HCT116 (cell line): ENCODE measurements at regions not wholly inside any gene's neighbourhood (a gene's known extent, or its start where the extent isn't known, plus 50 kb on each side); places are given as distances from the start of the nearest gene placed in this dataset.

Experiments used
- ATAC-seq: fragments of 200-7000 bp; cut with Tn5 transposase; 2 replicates; pipeline ENCODE4 v1.9.1; 2020; ENCODE audit warnings: mild to moderate bottlenecking, moderate library complexity
- BruUV-seq: library from RNA; stranded (reverse); fragments of 400-500 nt; replicated peaks from 2 replicates; lab custom pipeline; 2021; lab: Mats Ljungman, UMichigan
- CTCF ChIA-PET: fragments of 300-600 bp; sonication (Branson Sonifier 250); formaldehyde crosslinking; loops from one replicate; lab custom pipeline; 2021; ENCODE audit warnings: antibody characterized with exemption; lab: Charles Lee
- POLR2A ChIA-PET: fragments of 300-600, 350-600 bp; sonication (Branson Sonifier 250); formaldehyde crosslinking; loops from one replicate; lab custom pipeline; 2021; ENCODE audit warnings: antibody characterized with exemption; lab: Charles Lee
- RAD21 ChIA-PET, 2 experiments: fragments of 300-600 bp; sonication (Branson Sonifier 250); formaldehyde crosslinking; loops; one replicate each; lab custom pipeline; 2023; ENCODE audit warnings: low total read pairs in 2 of 2; ENCODE audit not compliant: uncharacterized antibody in 2 of 2, unreplicated experiment in 2 of 2, low non-redundant PET in 1 of 2; lab: Charles Lee
- DNase-seq: peaks from one replicate; pipeline ENCODE4 v3.0.0-alpha.2; 2010; ENCODE audit warnings: low read depth, low spot score
- H2AFZ ChIP-seq: fragments of 200-600 bp; shearing (Covaris generic), sonication (generic); 2 replicates; pipeline ENCODE4 v1.6.1; 2017; ENCODE audit warnings: low read depth, mixed run types, mixed read lengths, antibody characterized with exemption, low read length; ENCODE audit not compliant: poor library complexity, severe bottlenecking
- H3K27ac ChIP-seq: 2 replicates; pipeline ENCODE4 v1.5.1; 2012; ENCODE audit warnings: low read depth, low read length
- H3K27me3 ChIP-seq: fragments of 200-600 bp; sonication (generic); 2 replicates; pipeline ENCODE4 v1.6.1; 2016; ENCODE audit warnings: mixed run types, low read length, mixed read lengths; ENCODE audit not compliant: insufficient read depth
- H3K36me3 ChIP-seq, 2 experiments: fragments of 200-500 bp in 1 of 2; fragments of 200-600 bp in 1 of 2; sonication (Bioruptor generic) in 1 of 2; sonication (generic) in 1 of 2; 2 replicates each; pipeline versions ENCODE4 v1.5.1 to v1.6.1; 2014 to 2016; ENCODE audit warnings: low read length in 2 of 2, inconsistent platforms in 1 of 2, mixed read lengths in 1 of 2, mixed run types in 1 of 2; ENCODE audit not compliant: insufficient read depth in 2 of 2, control insufficient read depth in 1 of 2
- H3K4me1 ChIP-seq, 2 experiments: fragments of 200-600 bp in 1 of 2; sonication (generic) in 1 of 2; 2 replicates each; pipeline versions ENCODE4 v1.5.1 to v1.6.1; 2012 to 2017; ENCODE audit warnings: low read length in 2 of 2, inconsistent platforms in 1 of 2, mild to moderate bottlenecking in 1 of 2, mixed read lengths in 1 of 2, mixed run types in 1 of 2, moderate library complexity in 1 of 2; ENCODE audit not compliant: insufficient read depth in 2 of 2, control insufficient read depth in 1 of 2
- H3K4me2 ChIP-seq: fragments of 200-600 bp; sonication (generic); 2 replicates; pipeline ENCODE4 v1.6.1; 2017; ENCODE audit warnings: mixed run types, low read length, mixed read lengths
- H3K4me3 ChIP-seq, 2 experiments: fragments of 200-600 bp in 1 of 2; sonication (generic) in 1 of 2; replicated peaks in 1 of 2; 2 replicates each; pipeline ENCODE4 v1.5.1; 2011 to 2016; ENCODE audit warnings: low read length in 2 of 2, control low read depth in 1 of 2, low read depth in 1 of 2, mild to moderate bottlenecking in 1 of 2, mixed read lengths in 1 of 2, mixed run types in 1 of 2
- H3K79me2 ChIP-seq: fragments of 200-600 bp; sonication (generic); 2 replicates; pipeline ENCODE4 v1.6.1; 2017; ENCODE audit warnings: mild to moderate bottlenecking, mixed run types, low read length, moderate library complexity, mixed read lengths; ENCODE audit not compliant: insufficient read depth
- H3K9ac ChIP-seq: fragments of 200-600 bp; sonication (generic); 2 replicates; pipeline ENCODE4 v1.6.1; 2016; ENCODE audit warnings: low read length, mixed read lengths
- H3K9me2 ChIP-seq: fragments of 200-600 bp; sonication (generic), shearing (Covaris generic); 2 replicates; pipeline ENCODE4 v1.6.1; 2017; ENCODE audit warnings: mixed run types, mild to moderate bottlenecking, moderate library complexity; ENCODE audit not compliant: insufficient read depth
- H3K9me3 ChIP-seq, 2 experiments: fragments of 200-500 bp in 1 of 2; fragments of 200-600 bp in 1 of 2; sonication (Bioruptor generic) in 1 of 2; sonication (generic) in 1 of 2; 2 replicates each; pipeline ENCODE4 v1.6.1; 2014 to 2017; ENCODE audit warnings: low read length in 2 of 2, mixed read lengths in 2 of 2, inconsistent platforms in 1 of 2, low read depth in 1 of 2, mild to moderate bottlenecking in 1 of 2, mixed run types in 1 of 2, moderate library complexity in 1 of 2; ENCODE audit not compliant: control insufficient read depth in 1 of 2, insufficient read depth in 1 of 2
- H4K20me1 ChIP-seq: fragments of 200-600 bp; sonication (generic), shearing (Covaris generic); 2 replicates; pipeline ENCODE4 v1.6.1; 2017; ENCODE audit warnings: mixed run types, mild to moderate bottlenecking, moderate library complexity; ENCODE audit not compliant: insufficient read depth
- CBX3 ChIP-seq: IDR thresholded peaks from 2 replicates; pipeline ENCODE4 v1.6.1; 2012; ENCODE audit warnings: low read depth
- CEBPB ChIP-seq: IDR thresholded peaks from 2 replicates; pipeline ENCODE4 v1.6.1; 2012; ENCODE audit warnings: low read depth
- EGR1 ChIP-seq: IDR thresholded peaks from 2 replicates; pipeline ENCODE4 v1.6.1; 2012; ENCODE audit warnings: low read depth
- ELF1 ChIP-seq: IDR thresholded peaks from 2 replicates; pipeline ENCODE4 v1.6.1; 2012; ENCODE audit warnings: low read depth, borderline replicate concordance
- EZH2 ChIP-seq: fragments of 200-600 bp; sonication (generic); IDR thresholded peaks from 2 replicates; pipeline ENCODE4 v1.6.1; 2017; ENCODE audit warnings: antibody characterized with exemption, mixed run types
- JUND ChIP-seq: IDR thresholded peaks from 2 replicates; pipeline ENCODE4 v1.6.1; 2012
- POLR2AphosphoS5 ChIP-seq: IDR thresholded peaks from 2 replicates; pipeline ENCODE4 v1.6.1; 2011; ENCODE audit warnings: mild to moderate bottlenecking, low read depth, low read length, moderate library complexity
- SIN3A ChIP-seq: IDR thresholded peaks from 2 replicates; pipeline ENCODE4 v1.6.1; 2012; ENCODE audit warnings: low read depth
- SP1 ChIP-seq: IDR thresholded peaks from 2 replicates; pipeline ENCODE4 v1.6.1; 2012; ENCODE audit warnings: low read depth
- SRF ChIP-seq: IDR thresholded peaks from 2 replicates; pipeline ENCODE4 v1.6.1; 2012; ENCODE audit warnings: low read depth
- ZNF274 ChIP-seq: fragments of 200-500 bp; sonication (Bioruptor generic); IDR thresholded peaks from 2 replicates; pipeline ENCODE4 v1.6.1; 2014; ENCODE audit warnings: mild to moderate bottlenecking, low read depth, low read length, inconsistent platforms
- intact Hi-C: fragments of 100-400 bp; cut with micrococcal nuclease; formaldehyde crosslinking; loops from 2 replicates; pipeline ENCODE4 v1.10.0; 2022
- TF ChIP-seq, protein P1 (sequence below), 3 experiments: fragments of 200-600 bp in 1 of 3; sonication (generic) in 1 of 3; IDR thresholded peaks in 2 of 3; conservative IDR thresholded peaks in 1 of 3; 2 replicates each; pipeline ENCODE4 v1.5.1; 2012 to 2017; ENCODE audit warnings: low read depth in 2 of 3, low read length in 2 of 3, antibody characterized with exemption in 1 of 3, borderline replicate concordance in 1 of 3, control low read depth in 1 of 3, mild to moderate bottlenecking in 1 of 3, mixed read lengths in 1 of 3, mixed run types in 1 of 3, moderate library complexity in 1 of 3; ENCODE audit not compliant: insufficient read depth in 1 of 3
- TF ChIP-seq, protein P2 (sequence below): IDR thresholded peaks from 2 replicates; pipeline ENCODE4 v1.6.1; 2011; ENCODE audit warnings: mild to moderate bottlenecking, low read length, moderate library complexity; ENCODE audit not compliant: insufficient replicate concordance; ENCODE audit errors: extremely low read depth
- TF ChIP-seq, protein P3 (sequence below): IDR thresholded peaks from 2 replicates; pipeline ENCODE4 v1.6.1; 2012

DNA sequence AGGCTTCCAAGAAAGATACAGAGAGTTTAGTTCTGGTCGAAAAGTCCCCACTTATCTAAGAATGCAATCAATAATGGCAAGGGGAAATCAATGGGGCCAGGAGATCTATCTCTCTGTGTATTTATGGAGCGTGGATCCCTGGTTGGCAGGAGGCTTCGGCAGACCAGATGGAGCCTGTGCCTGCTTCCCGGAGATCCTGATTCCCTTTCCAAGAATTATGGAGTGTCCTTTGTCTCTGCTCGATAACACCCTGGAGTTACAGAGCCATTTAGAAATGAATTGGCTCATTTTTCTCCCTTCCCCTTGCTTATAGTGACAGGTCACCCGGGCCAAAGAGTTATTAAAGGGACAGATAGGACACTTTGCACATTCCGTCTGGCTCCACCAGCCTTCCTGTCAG, 92.4 kb downstream of the ISX start (continued):
- TF ChIP-seq, protein P1, sequence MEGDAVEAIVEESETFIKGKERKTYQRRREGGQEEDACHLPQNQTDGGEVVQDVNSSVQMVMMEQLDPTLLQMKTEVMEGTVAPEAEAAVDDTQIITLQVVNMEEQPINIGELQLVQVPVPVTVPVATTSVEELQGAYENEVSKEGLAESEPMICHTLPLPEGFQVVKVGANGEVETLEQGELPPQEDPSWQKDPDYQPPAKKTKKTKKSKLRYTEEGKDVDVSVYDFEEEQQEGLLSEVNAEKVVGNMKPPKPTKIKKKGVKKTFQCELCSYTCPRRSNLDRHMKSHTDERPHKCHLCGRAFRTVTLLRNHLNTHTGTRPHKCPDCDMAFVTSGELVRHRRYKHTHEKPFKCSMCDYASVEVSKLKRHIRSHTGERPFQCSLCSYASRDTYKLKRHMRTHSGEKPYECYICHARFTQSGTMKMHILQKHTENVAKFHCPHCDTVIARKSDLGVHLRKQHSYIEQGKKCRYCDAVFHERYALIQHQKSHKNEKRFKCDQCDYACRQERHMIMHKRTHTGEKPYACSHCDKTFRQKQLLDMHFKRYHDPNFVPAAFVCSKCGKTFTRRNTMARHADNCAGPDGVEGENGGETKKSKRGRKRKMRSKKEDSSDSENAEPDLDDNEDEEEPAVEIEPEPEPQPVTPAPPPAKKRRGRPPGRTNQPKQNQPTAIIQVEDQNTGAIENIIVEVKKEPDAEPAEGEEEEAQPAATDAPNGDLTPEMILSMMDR (IDR thresholded peaks at IDR 0.05 in 2 of 3, conservative IDR thresholded peaks at IDR 0.05 in 1 of 3; ENCODE audit: borderline replicate concordance in 1 of 3, insufficient read depth in 1 of 3, low read depth in 2 of 3, low read length in 2 of 3): no peak
- TF ChIP-seq SIN3A: no peak
- TF ChIP-seq, protein P2, sequence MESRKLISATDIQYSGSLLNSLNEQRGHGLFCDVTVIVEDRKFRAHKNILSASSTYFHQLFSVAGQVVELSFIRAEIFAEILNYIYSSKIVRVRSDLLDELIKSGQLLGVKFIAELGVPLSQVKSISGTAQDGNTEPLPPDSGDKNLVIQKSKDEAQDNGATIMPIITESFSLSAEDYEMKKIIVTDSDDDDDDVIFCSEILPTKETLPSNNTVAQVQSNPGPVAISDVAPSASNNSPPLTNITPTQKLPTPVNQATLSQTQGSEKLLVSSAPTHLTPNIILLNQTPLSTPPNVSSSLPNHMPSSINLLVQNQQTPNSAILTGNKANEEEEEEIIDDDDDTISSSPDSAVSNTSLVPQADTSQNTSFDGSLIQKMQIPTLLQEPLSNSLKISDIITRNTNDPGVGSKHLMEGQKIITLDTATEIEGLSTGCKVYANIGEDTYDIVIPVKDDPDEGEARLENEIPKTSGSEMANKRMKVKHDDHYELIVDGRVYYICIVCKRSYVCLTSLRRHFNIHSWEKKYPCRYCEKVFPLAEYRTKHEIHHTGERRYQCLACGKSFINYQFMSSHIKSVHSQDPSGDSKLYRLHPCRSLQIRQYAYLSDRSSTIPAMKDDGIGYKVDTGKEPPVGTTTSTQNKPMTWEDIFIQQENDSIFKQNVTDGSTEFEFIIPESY: no peak

DNA sequence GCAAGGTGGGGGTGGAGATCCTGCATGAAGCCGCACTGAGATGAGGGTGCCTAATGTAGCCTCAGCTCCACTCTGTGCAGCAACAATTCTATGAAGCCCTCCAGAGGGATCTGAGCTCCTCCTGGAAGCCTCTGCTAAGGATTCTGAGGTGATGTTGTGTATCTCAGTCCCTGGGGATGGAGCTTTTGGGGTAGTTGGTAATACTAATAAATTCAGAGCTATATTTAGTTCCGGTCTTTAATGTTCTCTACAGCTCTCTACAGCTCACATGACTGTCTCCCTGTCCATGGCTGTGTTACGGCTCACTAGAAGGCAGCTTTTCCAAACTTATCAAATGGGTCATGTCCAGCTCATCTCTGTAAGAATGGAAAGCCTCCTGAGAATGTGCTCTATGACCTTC, 93.4 kb downstream of the ISX start:
- Histone ChIP-seq H3K36me3 (no peaks in the 10 kb centered on the region), H3K27me3 (no peaks in the 10 kb centered on the region), H3K9ac (no peak overlapping the region), H3K79me2 (no peaks in the 10 kb centered on the region), H3K4me1 (peaks cover 3 to 17% of the 10 kb centered on the region in 2 experiments; a peak in 3 of 4 replicates), H3K27ac (no peak overlapping the region), H3K4me2 (no peak overlapping the region), H2AFZ (no peak overlapping the region), H3K9me3 (no peaks in the 10 kb centered on the region), H3K9me2 (no peaks in the 10 kb centered on the region)
- ChIA-PET POLR2A (no interaction called here), CTCF (interaction anchor here (1.7 kb wide), 1 partner anchor 9 kb away, joined by 10 read pairs; no protein-coding TSS in a partner anchor)
- DNase-seq: no peak
- no TSS peak for BruUV-seq
- ATAC-seq: no peak
- intact Hi-C loops: loop anchor here (10.0 kb wide), 2 partner anchors 215 to 1235 kb away; partner anchors contain the start of gene LARGE1
- TF ChIP-seq, protein P3, sequence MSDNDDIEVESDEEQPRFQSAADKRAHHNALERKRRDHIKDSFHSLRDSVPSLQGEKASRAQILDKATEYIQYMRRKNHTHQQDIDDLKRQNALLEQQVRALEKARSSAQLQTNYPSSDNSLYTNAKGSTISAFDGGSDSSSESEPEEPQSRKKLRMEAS: no peak
- TF ChIP-seq CEBPB (no peak), SRF (no peak), ZNF274 (no peak), POLR2AphosphoS5 (no peak), EZH2 (no peak), ELF1 (no peak), JUND (no peak), CBX3 (no peak), EGR1 (no peak), SP1 (no peak)
- TF ChIP-seq, protein P2: no peak
- TF ChIP-seq, protein P1 (IDR thresholded peaks at IDR 0.05 in 2 of 3, conservative IDR thresholded peaks at IDR 0.05 in 1 of 3; ENCODE audit: borderline replicate concordance in 1 of 3, insufficient read depth in 1 of 3, low read depth in 2 of 3, low read length in 2 of 3): no peak
- TF ChIP-seq, all 23 proteins: peak for 0
- RAD21 ChIA-PET: no interaction called here
- Histone ChIP-seq H4K20me1 (no peaks in the 10 kb centered on the region), H3K4me3 (no peak overlapping the region)
